ENCODE measurements at regions not wholly inside any gene's neighbourhood (a gene's known extent, or its start where the extent isn't known, plus 50 kb on each side); places are given as distances from the start of the nearest gene placed in this dataset.

- TF ChIP-seq REST (IDR thresholded peaks at IDR 0.05; ENCODE audit: low read depth) (no peak), EZH2 (IDR thresholded peaks at IDR 0.05) (no peak)
Observed at GRCh38 chr3:94539937-94540336, 477.1 kb downstream of the NSUN3 start (continued).

GRCh38 chr3:94543161-94543560, 480.3 kb downstream of the NSUN3 start:
- Histone ChIP-seq H3K27ac (ENCODE audit: low read depth, low read length) (no peak overlapping the region), H3K9me2 (ENCODE audit: insufficient read depth) (no peaks in the 10 kb centered on the region), H3K4me2 (ENCODE audit: low read length) (no peak overlapping the region), H3K36me3 (ENCODE audit: control insufficient read depth in 1 of 2, insufficient read depth in 2 of 2, low read length in 2 of 2) (no peaks in the 10 kb centered on the region), H3K4me1 (ENCODE audit: control insufficient read depth in 1 of 2, insufficient read depth in 2 of 2, low read length in 2 of 2) (no peaks in the 10 kb centered on the region), H3K9ac (ENCODE audit: low read length) (no peak overlapping the region), H2AFZ (ENCODE audit: low read depth, low read length, poor library complexity, severe bottlenecking) (no peak overlapping the region), H3K27me3 (ENCODE audit: insufficient read depth, low read length) (no peaks in the 10 kb centered on the region), H3K9me3 (ENCODE audit: control insufficient read depth in 1 of 2, insufficient read depth in 1 of 2, low read depth in 1 of 2, low read length in 2 of 2) (no peaks in the 10 kb centered on the region; a peak in 2 of 4 replicates), H3K4me3 (replicated peaks in 1 of 2; ENCODE audit: low read depth in 1 of 2, low read length in 2 of 2) (no peak overlapping the region), H4K20me1 (ENCODE audit: insufficient read depth) (no peaks in the 10 kb centered on the region), H3K79me2 (ENCODE audit: insufficient read depth, low read length) (no peaks in the 10 kb centered on the region)
- ATAC-seq (no peak), DNase-seq (ENCODE audit: low read depth, low spot score) (no peak)
- intact Hi-C loops (cut with micrococcal nuclease): no loop called here
- CTCF ChIA-PET: no interaction called here
- POLR2A ChIA-PET: no interaction called here
- no TSS peak for BruUV-seq (replicated peaks)
- RAD21 ChIA-PET (ENCODE audit: low non-redundant PET in 1 of 2, low total read pairs in 2 of 2, uncharacterized antibody in 2 of 2, unreplicated experiment in 2 of 2): no interaction called here
- TF ChIP-seq SRF (IDR thresholded peaks at IDR 0.05; ENCODE audit: low read depth) (no peak), MAX (IDR thresholded peaks at IDR 0.05) (no peak), ATF3 (IDR thresholded peaks at IDR 0.05) (no peak), SIN3A (IDR thresholded peaks at IDR 0.05; ENCODE audit: low read depth) (no peak), SP1 (IDR thresholded peaks at IDR 0.05; ENCODE audit: low read depth) (no peak), YY1 (IDR thresholded peaks at IDR 0.05; ENCODE audit: extremely low read depth, insufficient replicate concordance, low read depth, low read length) (no peak), EZH2phosphoT487 (IDR thresholded peaks at IDR 0.05; ENCODE audit: borderline replicate concordance) (no peak), JUND (IDR thresholded peaks at IDR 0.05) (no peak), CEBPB (IDR thresholded peaks at IDR 0.05; ENCODE audit: low read depth) (no peak), CBX3 (IDR thresholded peaks at IDR 0.05; ENCODE audit: low read depth) (no peak), CTCF (IDR thresholded peaks at IDR 0.05 in 2 of 3, conservative IDR thresholded peaks at IDR 0.05 in 1 of 3; ENCODE audit: borderline replicate concordance in 1 of 3, insufficient read depth in 1 of 3, low read depth in 2 of 3, low read length in 2 of 3) (no peak), REST (IDR thresholded peaks at IDR 0.05; ENCODE audit: low read depth) (no peak), FOSL1 (IDR thresholded peaks at IDR 0.05; ENCODE audit: low read depth) (no peak), TCF7L2 (IDR thresholded peaks at IDR 0.05; ENCODE audit: borderline replicate concordance, extremely low read depth, insufficient read depth, insufficient read length) (no peak), ZFX (IDR thresholded peaks at IDR 0.05) (no peak), ZNF274 (IDR thresholded peaks at IDR 0.05; ENCODE audit: low read depth, low read length) (no peak), ELF1 (IDR thresholded peaks at IDR 0.05; ENCODE audit: borderline replicate concordance, low read depth) (no peak)
